ENCODE measurements at regions not wholly inside any gene's neighbourhood (a gene's known extent, or its start where the extent isn't known, plus 50 kb on each side); places are given as distances from the start of the nearest gene placed in this dataset.

DNA sequence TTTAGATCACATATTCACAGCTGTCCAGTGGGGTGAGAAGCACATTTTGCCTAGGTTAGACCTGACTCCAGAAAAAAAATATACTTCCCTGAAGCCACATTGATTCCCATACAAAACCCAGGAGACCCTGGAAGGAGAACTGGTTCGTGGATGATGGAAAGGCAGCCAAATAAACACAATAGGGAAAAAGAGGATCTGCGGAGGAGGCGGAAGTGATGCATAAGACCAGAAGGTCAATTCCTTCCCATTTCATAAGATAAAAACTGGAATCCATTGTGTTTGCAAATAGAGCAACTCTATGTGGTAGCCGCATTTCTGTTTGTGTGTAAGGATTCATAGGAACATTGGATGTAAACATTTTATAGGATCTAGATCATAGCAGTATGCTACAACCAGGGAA lies 781.9 kb upstream of the GRM7 start:
- no peak for DNase-seq (ENCODE audit: low read depth in 2 of 3, low spot score in 2 of 3)

GRCh38 chr3:6079561-6080179 lies 781.2 kb upstream of the GRM7 start:
- DNase-seq (ENCODE audit: low read depth in 2 of 3, low spot score in 2 of 3) = no peak

DNA sequence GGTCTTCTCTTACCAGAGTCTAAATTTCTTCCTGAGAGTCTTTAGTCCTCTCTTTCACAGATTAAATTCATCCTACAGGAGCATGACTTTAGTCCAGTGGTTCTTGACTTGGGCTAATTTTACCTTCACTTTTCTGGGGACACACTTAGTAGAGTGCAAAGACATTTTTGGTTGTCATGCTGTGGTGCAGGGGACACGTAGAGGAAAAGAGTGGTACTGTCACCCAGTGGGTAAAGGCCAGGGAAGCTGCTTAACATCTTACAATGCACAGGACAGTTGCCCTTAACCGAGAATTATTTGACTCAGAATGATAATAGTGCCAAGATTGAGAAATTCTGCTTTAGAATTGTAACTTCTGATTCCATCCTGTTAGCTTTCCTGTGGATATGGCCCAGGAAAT lies 772.5 kb upstream of the GRM7 start:
- no peak for DNase-seq (ENCODE audit: low read depth in 2 of 3, low spot score in 2 of 3)

- DNase-seq (ENCODE audit: low read depth in 2 of 3, low spot score in 2 of 3) = no peak
These were observed 771.1 kb upstream of the GRM7 start for GRCh38 chr3:6089780-6090179.

GRCh38 chr3:6091262-6091661 lies 769.7 kb upstream of the GRM7 start:
- DNase-seq (ENCODE audit: low read depth in 2 of 3, low spot score in 2 of 3) = no peak

DNA sequence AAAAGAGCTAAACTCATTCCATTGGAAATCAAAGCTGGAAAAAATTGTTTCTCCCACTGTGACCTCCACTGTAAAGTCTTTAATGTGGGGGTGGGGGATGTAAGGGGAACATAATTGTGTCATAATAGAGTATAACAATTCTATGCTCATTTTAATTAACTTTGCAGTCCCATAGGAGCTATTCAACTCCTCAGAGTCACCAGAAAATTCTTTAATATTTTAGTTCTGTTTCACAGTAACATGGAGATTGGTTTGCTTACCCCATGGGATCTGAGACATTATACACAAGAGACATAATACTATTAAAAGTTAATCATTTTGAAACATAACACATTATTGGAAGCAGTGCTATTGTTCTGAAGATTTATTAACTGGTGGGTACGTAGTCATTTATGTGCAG lies 765.9 kb upstream of the GRM7 start:
- DNase-seq (ENCODE audit: low read depth in 2 of 3, low spot score in 2 of 3) = no peak

GRCh38 chr3:6097021-6097420 lies 763.9 kb upstream of the GRM7 start:
- no peak for DNase-seq (ENCODE audit: low read depth in 2 of 3, low spot score in 2 of 3)

DNA sequence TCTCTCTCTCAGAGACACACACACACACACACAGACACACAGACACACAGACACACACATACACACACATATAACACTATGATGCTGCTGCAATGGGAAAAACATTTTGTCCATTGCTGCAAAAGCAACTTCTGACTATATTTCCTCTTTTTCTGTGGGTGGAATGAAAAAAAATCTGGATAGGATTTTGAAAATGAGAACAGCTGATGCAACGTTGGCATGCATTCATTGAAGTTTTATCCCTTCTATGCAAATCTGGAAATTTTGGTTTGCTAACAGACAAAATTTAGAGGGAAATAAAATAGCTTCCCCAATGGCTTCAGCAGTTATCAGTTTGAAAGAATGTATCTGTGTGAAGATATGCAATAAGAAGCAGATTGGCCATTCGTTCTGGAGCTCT lies 763.4 kb upstream of the GRM7 start:
- DNase-seq (ENCODE audit: low read depth in 2 of 3, low spot score in 2 of 3) = no peak

- DNase-seq (ENCODE audit: low read depth in 2 of 3, low spot score in 2 of 3) = no peak
These were observed 762.3 kb upstream of the GRM7 start for GRCh38 chr3:6098516-6099157.

- DNase-seq (ENCODE audit: low read depth in 2 of 3, low spot score in 2 of 3) = no peak
These were observed 761.3 kb upstream of the GRM7 start for GRCh38 chr3:6099458-6100075.

DNA sequence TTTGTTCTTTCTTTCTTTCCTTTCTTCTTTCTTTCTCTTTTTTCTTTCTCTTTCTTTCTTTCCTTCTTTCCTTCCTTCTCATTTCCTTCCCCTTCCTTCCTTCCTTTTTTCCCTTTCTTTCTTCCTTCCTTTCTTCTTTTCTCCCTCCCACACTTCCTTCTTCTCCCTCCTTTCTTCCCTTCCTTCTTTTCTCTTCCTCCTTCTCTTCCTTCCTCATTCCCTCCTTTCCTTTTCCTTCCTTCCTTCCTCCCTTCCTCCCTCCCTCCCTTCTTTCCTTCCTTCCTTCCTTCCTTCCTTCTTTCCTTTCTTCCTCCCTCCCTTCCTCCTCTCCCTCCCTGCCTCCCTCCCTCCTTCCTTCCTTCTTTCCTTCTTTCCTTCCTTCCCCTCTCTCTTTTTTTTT lies 755.7 kb upstream of the GRM7 start:
- DNase-seq (ENCODE audit: low read depth in 2 of 3, low spot score in 2 of 3) = no peak

DNA sequence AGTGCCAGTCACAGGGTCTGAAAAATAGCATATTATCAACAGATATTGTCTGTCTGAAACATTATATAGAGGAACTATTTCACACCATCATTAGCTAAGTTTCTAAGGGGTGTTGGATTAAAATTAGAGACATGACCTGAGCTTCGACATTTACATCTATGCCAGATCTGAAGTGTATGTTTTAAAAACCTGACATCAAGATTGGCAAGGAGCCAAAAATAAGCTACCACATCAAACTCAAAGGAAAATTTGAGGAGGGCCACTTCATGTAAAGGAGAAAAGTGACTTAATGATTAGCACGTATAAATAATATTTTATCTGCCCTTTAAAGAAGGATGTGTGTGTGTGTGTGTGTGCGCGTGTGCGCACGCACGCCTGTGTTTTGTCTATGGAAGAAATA lies 752.0 kb upstream of the GRM7 start:
- no peak for DNase-seq (ENCODE audit: low read depth in 2 of 3, low spot score in 2 of 3)

GRCh38 chr3:6110451-6110850 lies 750.5 kb upstream of the GRM7 start:
- DNase-seq (ENCODE audit: low read depth in 2 of 3, low spot score in 2 of 3) = no peak

- DNase-seq (ENCODE audit: low read depth in 2 of 3, low spot score in 2 of 3) = no peak
These were observed 748.4 kb upstream of the GRM7 start for GRCh38 chr3:6112546-6112945.

- DNase-seq (ENCODE audit: low read depth in 2 of 3, low spot score in 2 of 3) = no peak
These were observed 747.6 kb upstream of the GRM7 start for GRCh38 chr3:6113338-6113737.

DNA sequence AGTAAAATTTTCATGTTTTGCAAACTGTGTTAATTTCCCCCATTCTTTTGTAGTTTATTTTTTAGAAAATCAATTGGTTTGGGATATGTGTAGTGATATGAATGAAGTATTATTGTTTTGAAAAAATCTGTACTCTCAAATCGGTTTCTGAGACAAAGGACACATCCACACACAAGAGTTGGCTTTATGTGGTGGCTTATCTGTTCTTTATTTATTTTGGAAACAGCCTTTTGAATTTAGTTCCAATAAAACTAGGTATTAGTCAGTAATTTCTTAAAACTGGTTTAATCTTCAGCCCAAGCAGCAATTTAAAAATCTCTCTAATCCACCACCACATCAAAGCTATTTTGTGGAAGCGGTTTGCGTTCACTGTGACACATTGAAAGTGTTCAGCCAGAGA lies 741.5 kb upstream of the GRM7 start:
- no peak for DNase-seq (ENCODE audit: low read depth in 2 of 3, low spot score in 2 of 3)

DNA sequence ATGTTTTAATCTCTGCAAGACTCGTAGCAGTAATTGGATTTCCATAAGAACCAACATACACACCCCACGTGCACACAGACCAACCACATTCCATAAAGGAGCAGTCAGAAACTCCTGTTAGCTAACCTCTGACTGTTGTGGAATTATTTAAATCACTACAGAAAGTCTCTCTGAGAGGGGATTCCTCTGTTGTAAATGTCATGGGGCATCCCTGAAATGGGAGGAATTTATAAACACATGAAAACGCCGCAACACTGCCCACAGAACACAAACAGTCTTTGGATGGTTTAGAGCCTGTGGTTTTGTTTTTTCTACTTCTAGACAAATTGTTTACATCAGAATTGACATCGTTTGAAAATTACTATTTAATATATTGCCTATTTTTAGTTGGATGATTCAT lies 740.1 kb upstream of the GRM7 start:
- DNase-seq (ENCODE audit: low read depth in 2 of 3, low spot score in 2 of 3) = no peak

DNA sequence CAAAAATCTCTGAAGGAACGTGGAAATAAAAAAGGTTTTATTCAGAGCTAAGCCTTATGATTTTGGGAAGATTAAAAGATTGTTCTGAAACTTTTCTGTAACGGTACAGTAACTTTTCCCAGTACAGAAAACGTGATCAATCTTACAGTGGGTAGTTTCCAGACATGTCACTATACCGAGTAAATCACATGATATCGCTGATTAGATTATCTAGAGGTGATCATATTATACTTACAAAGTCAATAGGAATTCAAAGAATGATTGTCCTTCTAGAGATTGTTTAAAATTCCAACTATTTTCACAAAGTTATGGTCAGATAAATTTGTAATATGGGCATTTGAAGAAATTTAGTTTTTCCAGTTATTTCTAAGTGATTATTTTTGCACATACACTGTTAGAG lies 736.0 kb upstream of the GRM7 start:
- DNase-seq (ENCODE audit: low read depth in 2 of 3, low spot score in 2 of 3) = no peak

DNA sequence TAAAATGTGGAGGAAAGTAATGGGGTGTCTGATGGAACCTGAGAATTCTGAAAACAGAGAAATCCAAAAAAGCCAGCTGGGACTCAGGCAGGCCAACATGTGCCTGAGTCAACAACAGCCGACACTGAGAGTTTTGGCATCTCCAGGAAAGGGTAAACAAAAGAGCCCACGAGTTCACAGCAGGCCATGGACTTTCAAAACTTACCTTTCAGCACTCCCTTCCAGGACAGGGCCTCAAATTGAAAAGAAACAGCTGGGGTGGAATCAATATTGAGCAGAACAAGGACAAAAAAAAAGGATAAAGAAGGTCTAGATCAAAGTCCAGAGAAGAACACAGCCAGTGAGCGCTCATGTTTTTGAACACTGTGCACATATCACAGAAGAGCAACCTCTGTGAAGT lies 735.4 kb upstream of the GRM7 start:
- DNase-seq (ENCODE audit: low read depth in 2 of 3, low spot score in 2 of 3) = no peak

DNA sequence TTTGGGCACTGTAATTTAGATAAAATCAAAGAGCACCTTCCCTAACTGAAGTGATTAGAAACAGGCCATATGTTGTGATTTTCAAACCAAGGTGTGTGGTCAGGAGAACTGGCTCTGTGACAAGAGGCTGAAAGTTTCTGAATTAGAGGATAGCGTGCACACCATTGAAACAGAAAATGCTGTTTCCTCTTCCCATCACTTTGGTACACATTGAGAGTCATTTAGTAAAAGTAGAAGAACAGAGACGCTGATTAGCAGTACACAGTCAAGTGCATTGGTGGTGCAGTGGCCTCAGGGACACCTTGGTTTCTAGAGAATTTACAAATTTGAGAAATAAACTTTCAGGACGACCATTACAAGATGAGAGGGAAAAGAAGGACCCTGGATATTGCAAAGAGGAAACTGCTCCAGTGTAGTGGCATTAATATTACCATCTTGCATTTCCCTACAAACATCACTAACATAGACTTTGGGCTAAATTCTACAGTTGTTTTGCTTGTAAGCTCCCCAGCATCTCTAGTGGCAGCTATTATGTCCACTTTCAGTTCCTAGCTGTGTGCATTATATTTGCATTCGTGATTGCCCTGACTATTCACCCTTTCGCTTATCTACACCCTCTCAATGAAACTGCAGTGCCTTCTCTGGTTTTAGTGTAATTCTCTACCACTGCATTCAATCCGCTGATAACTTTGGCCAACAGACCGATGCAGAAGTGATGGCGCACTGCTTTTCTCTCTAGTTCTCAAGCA lies 728.1 kb upstream of the GRM7 start:
- no peak for DNase-seq (ENCODE audit: low read depth in 2 of 3, low spot score in 2 of 3)

DNA sequence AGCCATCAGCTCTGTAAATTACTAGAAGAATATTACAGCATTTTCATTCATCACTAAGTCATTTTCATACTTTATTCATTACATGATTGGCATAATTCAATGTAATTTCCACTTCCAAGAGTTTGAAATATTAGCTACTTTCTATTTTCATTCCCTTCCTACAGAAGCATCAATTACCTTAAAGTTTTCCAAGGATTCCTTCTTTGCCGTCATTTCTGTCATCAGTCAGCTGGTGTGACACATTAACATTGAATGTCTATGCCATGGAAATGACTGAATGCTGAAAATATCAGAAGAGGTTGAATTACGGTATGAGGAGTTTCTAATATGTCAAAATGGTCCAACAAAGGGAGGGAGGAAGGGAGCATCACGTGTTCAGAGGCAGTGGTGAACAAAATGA lies 718.2 kb upstream of the GRM7 start:
- DNase-seq (ENCODE audit: low read depth in 2 of 3, low spot score in 2 of 3) = no peak

DNA sequence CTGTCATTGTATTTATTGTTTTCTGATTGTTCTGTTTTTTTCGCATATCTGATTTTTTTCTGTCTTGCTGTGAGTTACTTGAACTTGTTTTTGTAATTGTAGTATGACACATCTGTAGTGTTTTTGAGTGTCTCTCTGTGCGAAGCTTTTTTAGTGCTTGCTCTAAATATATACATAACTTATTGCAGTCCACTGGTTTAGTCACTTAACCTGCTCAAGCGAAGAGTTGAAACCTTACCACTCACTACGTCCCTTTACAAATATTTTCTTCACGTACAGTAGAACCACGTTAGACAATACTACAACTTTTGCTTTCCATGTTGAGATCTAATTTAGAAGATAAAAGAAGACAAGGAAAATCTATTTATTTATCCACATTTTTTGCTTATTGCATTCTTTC lies 713.0 kb upstream of the GRM7 start:
- no peak for DNase-seq (ENCODE audit: low read depth in 2 of 3, low spot score in 2 of 3)

Data from activated CD8-positive, alpha-beta memory T cell treated with anti-CD3 and anti-CD28 coated beads for 48 hours (primary cell).